ENCODE measurements at regions not wholly inside any gene's neighbourhood (a gene's known extent, or its start where the extent isn't known, plus 50 kb on each side); places are given as distances from the start of the nearest gene placed in this dataset.
A peak's percentile ranks its signal among the peaks of the same experiment; 100 is the strongest.

DNA sequence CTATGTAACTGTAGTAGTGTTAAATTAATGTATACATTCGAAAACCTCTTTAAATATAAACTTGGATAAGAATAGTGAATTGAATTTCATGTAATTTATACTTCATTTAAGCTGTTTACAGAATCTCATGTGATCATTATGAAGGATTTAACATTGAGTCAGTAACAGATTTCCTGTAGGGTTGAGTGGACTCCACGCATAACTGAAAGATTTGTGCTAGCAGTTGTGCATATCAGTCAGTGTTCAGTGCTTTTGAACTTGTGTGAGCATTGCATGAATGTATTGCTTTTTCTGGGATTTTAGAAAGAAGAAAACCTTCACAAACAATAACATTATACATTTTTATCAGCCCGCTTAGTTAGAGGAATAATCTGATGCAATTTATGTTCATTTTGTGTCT is 1435.3 kb downstream of the LRFN5 start:
- Histone ChIP-seq H3K36me3 (ENCODE audit: control insufficient read depth in 4 of 4, insufficient read depth in 4 of 4, low read length in 3 of 4) (no peaks in the 10 kb centered on the region), H3K27me3 (replicated peaks in 2 of 5; ENCODE audit: control insufficient read depth in 4 of 5, insufficient read depth in 5 of 5, low read length in 4 of 5) (no peaks in the 10 kb centered on the region), H3K27ac (ENCODE audit: insufficient read depth in 1 of 2, low read depth in 1 of 2, low read length in 2 of 2, poor library complexity in 1 of 2, severe bottlenecking in 2 of 2) (no peak overlapping the region), H3K4me1 (ENCODE audit: control extremely low read depth in 1 of 4, control insufficient read depth in 4 of 4, insufficient read depth in 4 of 4, low read length in 3 of 4) (peaks cover 0 to 11% (median 1%) of the 10 kb centered on the region in 4 experiments), H3K9me3 (ENCODE audit: control extremely low read depth in 1 of 5, control insufficient read depth in 4 of 5, insufficient read depth in 2 of 5, low read depth in 1 of 5, low read length in 4 of 5) (no peaks in the 10 kb centered on the region), H3K4me3 (ENCODE audit: control insufficient read depth in 1 of 7, extremely low read depth in 1 of 7, insufficient read depth in 4 of 7, low read depth in 2 of 7, low read length in 6 of 7) (no peak overlapping the region)
- POLR2A ChIA-PET: no interaction called here
- CTCF ChIA-PET: no interaction called here
- peak in 2 of 3 donors; percentile 0 to 13 for DNase-seq
- 17% methylated on average over 1 of the region's 3 CpGs for WGBS (ENCODE audit: insufficient coverage)

DNA sequence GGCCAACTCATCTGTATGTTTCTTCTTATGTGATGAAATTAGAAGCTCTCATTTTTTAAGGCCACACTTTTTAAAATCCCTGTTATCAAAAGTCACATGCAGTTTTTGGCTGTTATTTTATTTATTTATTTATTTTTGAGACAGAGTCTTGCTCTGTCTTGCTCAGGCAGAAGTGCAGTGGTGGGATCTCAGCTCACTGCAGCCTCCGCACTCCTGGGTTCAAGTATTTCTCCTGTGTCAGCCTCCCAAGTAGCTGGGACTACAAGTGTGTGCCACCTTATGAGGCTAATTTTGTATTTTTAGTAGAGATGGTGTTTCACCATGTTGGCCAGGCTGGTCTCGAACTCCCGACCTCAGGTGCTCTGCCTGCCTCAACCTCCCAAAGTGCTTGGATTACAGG is 1434.5 kb downstream of the LRFN5 start:
- ChIA-PET POLR2A (no interaction called here), CTCF (no interaction called here)
- no peak for DNase-seq
- no peaks in the 10 kb centered on the region for H3K36me3 ChIP-seq (ENCODE audit: control insufficient read depth in 4 of 4, insufficient read depth in 4 of 4, low read length in 3 of 4)
- no peak overlapping the region for H3K27ac ChIP-seq (ENCODE audit: insufficient read depth in 1 of 2, low read depth in 1 of 2, low read length in 2 of 2, poor library complexity in 1 of 2, severe bottlenecking in 2 of 2)
- no peaks in the 10 kb centered on the region for H3K27me3 ChIP-seq (replicated peaks in 2 of 5; ENCODE audit: control insufficient read depth in 4 of 5, insufficient read depth in 5 of 5, low read length in 4 of 5)
- no peak overlapping the region for H3K4me3 ChIP-seq (ENCODE audit: control insufficient read depth in 1 of 7, extremely low read depth in 1 of 7, insufficient read depth in 4 of 7, low read depth in 2 of 7, low read length in 6 of 7)
- H3K9me3 ChIP-seq (ENCODE audit: control extremely low read depth in 1 of 5, control insufficient read depth in 4 of 5, insufficient read depth in 2 of 5, low read depth in 1 of 5, low read length in 4 of 5): no peaks in the 10 kb centered on the region
- WGBS (ENCODE audit: insufficient coverage): no CpG with 5 or more reads among the region's 3 CpGs
- H3K4me1 ChIP-seq (ENCODE audit: control extremely low read depth in 1 of 4, control insufficient read depth in 4 of 4, insufficient read depth in 4 of 4, low read length in 3 of 4): peaks cover 0 to 12% (median 1%) of the 10 kb centered on the region in 4 experiments

DNA sequence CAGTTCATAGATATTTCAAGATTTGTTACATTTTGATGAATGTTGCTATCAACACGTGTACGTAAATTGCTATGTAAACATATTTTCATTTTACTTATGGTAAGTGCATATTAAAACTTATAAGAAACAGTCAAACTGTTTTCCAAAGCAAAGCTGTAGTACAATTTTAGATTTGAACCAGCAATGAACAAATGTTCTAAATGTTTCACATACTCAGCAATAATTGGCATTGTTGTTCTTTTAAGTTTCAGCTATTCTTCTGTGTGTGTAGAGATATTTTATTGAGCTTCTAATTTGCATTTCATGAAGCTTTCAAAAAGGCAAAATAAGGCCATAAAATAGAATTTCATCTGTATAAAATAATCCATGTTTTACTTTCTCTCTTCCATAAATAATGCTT is 1433.2 kb downstream of the LRFN5 start:
- DNase-seq: no peak
- Histone ChIP-seq H3K27me3 (replicated peaks in 2 of 5; ENCODE audit: control insufficient read depth in 4 of 5, insufficient read depth in 5 of 5, low read length in 4 of 5) (no peaks in the 10 kb centered on the region), H3K9me3 (ENCODE audit: control extremely low read depth in 1 of 5, control insufficient read depth in 4 of 5, insufficient read depth in 2 of 5, low read depth in 1 of 5, low read length in 4 of 5) (no peaks in the 10 kb centered on the region), H3K4me1 (ENCODE audit: control extremely low read depth in 1 of 4, control insufficient read depth in 4 of 4, insufficient read depth in 4 of 4, low read length in 3 of 4) (peaks cover 0 to 13% (median 1%) of the 10 kb centered on the region in 4 experiments), H3K36me3 (ENCODE audit: control insufficient read depth in 4 of 4, insufficient read depth in 4 of 4, low read length in 3 of 4) (no peaks in the 10 kb centered on the region), H3K27ac (ENCODE audit: insufficient read depth in 1 of 2, low read depth in 1 of 2, low read length in 2 of 2, poor library complexity in 1 of 2, severe bottlenecking in 2 of 2) (no peak overlapping the region), H3K4me3 (ENCODE audit: control insufficient read depth in 1 of 7, extremely low read depth in 1 of 7, insufficient read depth in 4 of 7, low read depth in 2 of 7, low read length in 6 of 7) (no peak overlapping the region)
- ChIA-PET CTCF (interaction anchor here (1.4 kb wide), 1 partner anchor 12 kb away, joined by 3 read pairs; no protein-coding TSS in a partner anchor), POLR2A (no interaction called here)
- WGBS (ENCODE audit: insufficient coverage): no CpG with 5 or more reads among the region's 2 CpGs

DNA sequence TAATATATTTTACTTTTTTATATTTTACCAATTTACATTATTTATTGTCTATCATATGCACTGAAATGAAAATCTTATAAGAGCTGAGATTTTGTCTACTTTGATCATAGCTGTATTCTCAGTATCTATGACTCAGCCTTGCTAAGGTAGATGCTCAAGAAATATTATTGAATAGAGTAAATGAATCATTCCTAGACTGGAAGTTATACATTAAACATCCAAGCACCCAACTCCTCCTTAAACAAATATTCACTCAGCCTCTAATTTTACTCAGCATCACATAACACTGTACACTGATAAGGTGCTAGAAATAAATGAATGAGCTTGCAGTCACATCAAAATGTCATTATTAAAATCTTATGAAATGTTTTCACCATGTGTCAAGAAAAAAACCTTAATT is 1424.9 kb downstream of the LRFN5 start:
- no peaks in the 10 kb centered on the region for H3K36me3 ChIP-seq (ENCODE audit: control insufficient read depth in 4 of 4, insufficient read depth in 4 of 4, low read length in 3 of 4)
- CTCF ChIA-PET: no interaction called here
- no peak for DNase-seq
- no peaks in the 10 kb centered on the region for H3K9me3 ChIP-seq (ENCODE audit: control extremely low read depth in 1 of 5, control insufficient read depth in 4 of 5, insufficient read depth in 2 of 5, low read depth in 1 of 5, low read length in 4 of 5)
- H3K27ac ChIP-seq (ENCODE audit: insufficient read depth in 1 of 2, low read depth in 1 of 2, low read length in 2 of 2, poor library complexity in 1 of 2, severe bottlenecking in 2 of 2): no peak overlapping the region
- no peak overlapping the region for H3K4me3 ChIP-seq (ENCODE audit: control insufficient read depth in 1 of 7, extremely low read depth in 1 of 7, insufficient read depth in 4 of 7, low read depth in 2 of 7, low read length in 6 of 7)
- H3K27me3 ChIP-seq (replicated peaks in 2 of 5; ENCODE audit: control insufficient read depth in 4 of 5, insufficient read depth in 5 of 5, low read length in 4 of 5): no peaks in the 10 kb centered on the region
- POLR2A ChIA-PET: no interaction called here
- H3K4me1 ChIP-seq (ENCODE audit: control extremely low read depth in 1 of 4, control insufficient read depth in 4 of 4, insufficient read depth in 4 of 4, low read length in 3 of 4): peaks cover 0 to 2% (median 0%) of the 10 kb centered on the region in 4 experiments

DNA sequence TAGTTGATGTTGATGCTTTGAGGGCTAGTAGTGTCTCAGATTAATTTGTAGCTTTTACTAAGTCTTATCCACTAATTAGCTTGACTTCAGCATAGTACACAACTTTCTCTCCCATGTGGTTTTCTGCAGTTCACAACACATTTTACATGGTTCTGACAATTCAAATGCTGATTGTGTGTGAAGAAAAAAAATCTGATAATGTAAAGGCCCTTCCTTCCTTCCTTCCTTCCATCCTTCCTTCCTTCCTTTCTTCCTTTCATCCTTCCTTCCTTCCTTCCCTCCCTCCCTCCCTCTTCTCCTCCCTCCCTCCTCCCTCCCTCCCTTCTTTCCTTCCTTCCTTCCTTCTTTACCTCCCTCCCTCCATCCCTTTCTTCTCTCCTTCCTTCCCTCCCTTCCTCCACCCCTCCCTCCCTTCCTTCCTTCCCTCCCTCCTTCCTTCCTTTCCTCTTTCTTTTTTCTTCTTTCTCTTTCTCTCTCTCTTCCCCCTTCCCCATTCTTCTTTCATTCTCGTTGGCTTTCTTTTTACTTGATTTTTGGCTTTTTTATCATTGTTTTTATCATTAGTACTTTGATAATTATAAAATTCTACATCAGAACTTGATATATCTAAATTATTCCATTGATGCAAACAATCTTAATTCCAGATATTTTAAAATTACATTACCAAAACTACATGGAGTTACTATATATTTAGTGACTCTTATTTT is 1415.6 kb downstream of the LRFN5 start:
- H3K4me3 ChIP-seq (ENCODE audit: control insufficient read depth in 1 of 7, extremely low read depth in 1 of 7, insufficient read depth in 4 of 7, low read depth in 2 of 7, low read length in 6 of 7): no peak overlapping the region
- H3K9me3 ChIP-seq (ENCODE audit: control extremely low read depth in 1 of 5, control insufficient read depth in 4 of 5, insufficient read depth in 2 of 5, low read depth in 1 of 5, low read length in 4 of 5): peaks cover 0 to 3% (median 0%) of the 10 kb centered on the region in 5 experiments
- no peak overlapping the region for H3K27ac ChIP-seq (ENCODE audit: insufficient read depth in 1 of 2, low read depth in 1 of 2, low read length in 2 of 2, poor library complexity in 1 of 2, severe bottlenecking in 2 of 2)
- POLR2A ChIA-PET: no interaction called here
- H3K4me1 ChIP-seq (ENCODE audit: control extremely low read depth in 1 of 4, control insufficient read depth in 4 of 4, insufficient read depth in 4 of 4, low read length in 3 of 4): no peaks in the 10 kb centered on the region
- CTCF ChIA-PET: no interaction called here
- no CpG with 5 or more reads among the region's 1 CpG for WGBS (ENCODE audit: insufficient coverage)
- no peak for DNase-seq
- no peaks in the 10 kb centered on the region for H3K36me3 ChIP-seq (ENCODE audit: control insufficient read depth in 4 of 4, insufficient read depth in 4 of 4, low read length in 3 of 4)
- H3K27me3 ChIP-seq (replicated peaks in 2 of 5; ENCODE audit: control insufficient read depth in 4 of 5, insufficient read depth in 5 of 5, low read length in 4 of 5): no peaks in the 10 kb centered on the region

DNA sequence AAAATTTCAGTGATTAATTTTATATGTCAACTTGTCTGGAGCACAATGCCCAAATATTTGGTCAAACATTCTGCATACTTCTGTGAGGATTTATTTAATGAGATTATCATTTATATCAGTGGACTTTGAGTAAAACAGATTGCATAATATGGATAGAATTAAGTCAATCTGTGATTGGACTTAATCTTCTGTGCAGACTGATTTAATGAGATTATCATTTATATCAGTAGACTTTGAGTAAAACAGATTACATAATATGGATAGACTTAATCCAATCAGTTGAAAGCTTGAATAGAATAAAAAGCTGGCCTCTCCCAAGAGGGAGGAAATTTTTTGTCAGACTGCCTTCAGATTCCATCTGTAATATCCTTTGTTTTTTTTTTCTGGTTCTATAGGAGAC is 1413.2 kb downstream of the LRFN5 start:
- Histone ChIP-seq H3K36me3 (ENCODE audit: control insufficient read depth in 4 of 4, insufficient read depth in 4 of 4, low read length in 3 of 4) (no peaks in the 10 kb centered on the region), H3K27ac (ENCODE audit: insufficient read depth in 1 of 2, low read depth in 1 of 2, low read length in 2 of 2, poor library complexity in 1 of 2, severe bottlenecking in 2 of 2) (no peak overlapping the region), H3K4me3 (ENCODE audit: control insufficient read depth in 1 of 7, extremely low read depth in 1 of 7, insufficient read depth in 4 of 7, low read depth in 2 of 7, low read length in 6 of 7) (no peak overlapping the region), H3K27me3 (replicated peaks in 2 of 5; ENCODE audit: control insufficient read depth in 4 of 5, insufficient read depth in 5 of 5, low read length in 4 of 5) (no peaks in the 10 kb centered on the region), H3K9me3 (ENCODE audit: control extremely low read depth in 1 of 5, control insufficient read depth in 4 of 5, insufficient read depth in 2 of 5, low read depth in 1 of 5, low read length in 4 of 5) (peaks cover 0 to 5% (median 0%) of the 10 kb centered on the region in 5 experiments), H3K4me1 (ENCODE audit: control extremely low read depth in 1 of 4, control insufficient read depth in 4 of 4, insufficient read depth in 4 of 4, low read length in 3 of 4) (no peaks in the 10 kb centered on the region)
- DNase-seq: no peak
- POLR2A ChIA-PET: no interaction called here
- CTCF ChIA-PET: no interaction called here

DNA sequence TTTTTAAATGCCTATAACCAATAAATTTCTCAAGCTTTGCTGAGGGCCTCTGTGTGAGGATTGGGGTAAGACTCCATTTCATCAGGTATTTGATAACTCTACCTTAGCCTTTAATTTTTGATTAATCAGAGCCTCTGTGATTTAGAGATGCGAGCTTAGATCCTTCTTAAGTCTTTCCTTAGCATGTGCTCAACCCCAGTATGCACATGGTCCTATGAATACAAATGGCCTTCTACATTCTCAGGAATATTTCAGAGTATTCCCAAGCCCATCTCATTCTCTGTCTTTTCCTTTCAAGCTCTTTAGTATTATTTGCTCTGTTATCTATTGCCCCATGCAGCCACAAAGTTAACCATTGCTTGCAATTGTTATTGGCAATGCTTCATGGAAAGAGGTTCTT is 1407.7 kb downstream of the LRFN5 start:
- no peak overlapping the region for H3K4me3 ChIP-seq (ENCODE audit: control insufficient read depth in 1 of 7, extremely low read depth in 1 of 7, insufficient read depth in 4 of 7, low read depth in 2 of 7, low read length in 6 of 7)
- no peaks in the 10 kb centered on the region for H3K36me3 ChIP-seq (ENCODE audit: control insufficient read depth in 4 of 4, insufficient read depth in 4 of 4, low read length in 3 of 4)
- H3K4me1 ChIP-seq (ENCODE audit: control extremely low read depth in 1 of 4, control insufficient read depth in 4 of 4, insufficient read depth in 4 of 4, low read length in 3 of 4): no peaks in the 10 kb centered on the region
- ChIA-PET POLR2A (no interaction called here), CTCF (no interaction called here)
- no peak for DNase-seq
- peaks cover 0 to 6% (median 0%) of the 10 kb centered on the region in 5 experiments for H3K9me3 ChIP-seq (ENCODE audit: control extremely low read depth in 1 of 5, control insufficient read depth in 4 of 5, insufficient read depth in 2 of 5, low read depth in 1 of 5, low read length in 4 of 5)
- H3K27me3 ChIP-seq (replicated peaks in 2 of 5; ENCODE audit: control insufficient read depth in 4 of 5, insufficient read depth in 5 of 5, low read length in 4 of 5): no peaks in the 10 kb centered on the region
- WGBS (ENCODE audit: insufficient coverage): 100% methylated on average over 1 of the region's 1 CpG
- H3K27ac ChIP-seq (ENCODE audit: insufficient read depth in 1 of 2, low read depth in 1 of 2, low read length in 2 of 2, poor library complexity in 1 of 2, severe bottlenecking in 2 of 2): no peak overlapping the region

Data from common myeloid progenitor, CD34-positive (primary cell).